HG03060 (cell line): ENCODE measurements at regions not wholly inside any gene's neighbourhood (a gene's known extent, or its start where the extent isn't known, plus 50 kb on each side); places are given as distances from the start of the nearest gene placed in this dataset.

ENCODE experiments used
- ATAC-seq: cut with Tn5 transposase; IDR thresholded peaks from one replicate; pipeline ENCODE4 v1.9.1; 2021; ENCODE audit warnings: low read depth, moderate number of reproducible peaks; ENCODE audit not compliant: unreplicated experiment

GRCh38 chr5:108650997-108651396 lies 96.7 kb upstream of the FER start:
- no peak for ATAC-seq

GRCh38 chr5:108649646-108650045 lies 98.1 kb upstream of the FER start:
- no peak for ATAC-seq

GRCh38 chr5:108649106-108649505 lies 98.6 kb upstream of the FER start:
- no peak for ATAC-seq

GRCh38 chr5:108642170-108642906 lies 105.4 kb upstream of the FER start:
- peak; percentile 99 for ATAC-seq

GRCh38 chr5:108641596-108641995 lies 106.1 kb upstream of the FER start:
- ATAC-seq = no peak

- ATAC-seq = no peak
Measured at GRCh38 chr5:108639366-108639765, 108.3 kb upstream of the FER start.

GRCh38 chr5:108638021-108638420 lies 109.7 kb upstream of the FER start:
- ATAC-seq = no peak

- no peak for ATAC-seq
Measured at GRCh38 chr5:108637134-108637533, 110.6 kb upstream of the FER start.

- no peak for ATAC-seq
Measured at GRCh38 chr5:108636135-108636853, 111.4 kb upstream of the FER start.

- ATAC-seq = peak; percentile 69
Measured at GRCh38 chr5:108634617-108635288, 112.9 kb upstream of the FER start.

- ATAC-seq = no peak
Measured at GRCh38 chr5:108634010-108634616, 113.6 kb upstream of the FER start.

- ATAC-seq = no peak
Measured at GRCh38 chr5:108629779-108630528, 117.7 kb upstream of the FER start.

GRCh38 chr5:108625654-108626053 lies 122.0 kb upstream of the FER start:
- no peak for ATAC-seq

GRCh38 chr5:108623826-108624225 lies 123.9 kb upstream of the FER start:
- ATAC-seq = no peak

GRCh38 chr5:108620516-108620915 lies 127.2 kb upstream of the FER start:
- ATAC-seq = no peak

GRCh38 chr5:108619815-108620214 lies 127.9 kb upstream of the FER start:
- no peak for ATAC-seq

- ATAC-seq = no peak
Measured at GRCh38 chr5:108617467-108618435, 129.9 kb upstream of the FER start.

- no peak for ATAC-seq
Measured at GRCh38 chr5:108615216-108615615, 132.5 kb upstream of the FER start.

GRCh38 chr5:108607421-108607820 lies 140.3 kb upstream of the FER start:
- ATAC-seq = no peak
